Mucosa of descending colon (tissue), 3 donors: ENCODE measurements at regions not wholly inside any gene's neighbourhood (a gene's known extent, or its start where the extent isn't known, plus 50 kb on each side); places are given as distances from the start of the nearest gene placed in this dataset.

Experiments
- ATAC-seq: fragments of 200-7000 bp; cut with Tn5 transposase; one replicate; pipeline ENCODE4 v1.9.1; 2020; ENCODE audit warnings: mild to moderate bottlenecking, moderate library complexity
- DNase-seq, 3 donors: peaks; one replicate each; pipeline ENCODE4 v3.0.0-alpha.2; 2020
- H3K36me3 ChIP-seq: fragments of 200-600 bp; one replicate; pipeline ENCODE4 v1.8.0; 2021; ENCODE audit warnings: low read depth, mild to moderate bottlenecking
- H3K4me1 ChIP-seq: fragments of 200-600 bp; one replicate; pipeline ENCODE4 v1.8.0; 2021; ENCODE audit warnings: low read depth, mild to moderate bottlenecking
- H3K4me3 ChIP-seq: fragments of 200-600 bp; one replicate; pipeline ENCODE4 v1.8.0; 2021; ENCODE audit warnings: mild to moderate bottlenecking
- H3K9me3 ChIP-seq: fragments of 200-600 bp; one replicate; pipeline ENCODE4 v1.8.0; 2021; ENCODE audit warnings: mild to moderate bottlenecking
- CTCF ChIP-seq: fragments of 200-600 bp; IDR thresholded peaks from one replicate; pipeline ENCODE4 v1.8.0; 2022; ENCODE audit warnings: antibody characterized with exemption, mild to moderate bottlenecking
- intact Hi-C, 2 donors: fragments of 100-400 bp; cut with DNase I in 1 of 2; cut with micrococcal nuclease in 1 of 2; formaldehyde crosslinking; loops; one replicate each; pipeline versions ENCODE4 v1.11.0 to v1.11.1; 2022; cut with DNase I, micrococcal nuclease
- donor health status: DM: no; HTN: no; CAD: no; lungs with moderate emphysema.
- donor health status: DM: no; HTN: no; CAD: no.
- donor health status: DM: no; HTN: yes; CAD: no.

- intact Hi-C loops: no loop called here
- DNase-seq (no peak), ATAC-seq (no peak)
- H3K36me3 ChIP-seq: no peaks in the 10 kb centered on the region
- peaks cover 5% of the 10 kb centered on the region for H3K9me3 ChIP-seq
- no peaks in the 10 kb centered on the region for H3K4me1 ChIP-seq
- H3K4me3 ChIP-seq: no peak overlapping the region
- no peak for TF ChIP-seq CTCF
Observed at GRCh38 chr3:87837076-87837475, 221.7 kb downstream of the CGGBP1 start.

- no peak for DNase-seq
Observed at GRCh38 chr3:87836026-87836425, 222.8 kb downstream of the CGGBP1 start.

GRCh38 chr3:87835236-87835635, 223.6 kb downstream of the CGGBP1 start:
- H3K4me3 ChIP-seq: no peak overlapping the region
- TF ChIP-seq CTCF: no peak
- intact Hi-C loops: no loop called here
- no peak for ATAC-seq
- peaks cover 5% of the 10 kb centered on the region for H3K9me3 ChIP-seq
- DNase-seq: no peak
- no peaks in the 10 kb centered on the region for H3K4me1 ChIP-seq
- no peaks in the 10 kb centered on the region for H3K36me3 ChIP-seq

More at GRCh38 chr3:87836026-87836425, 222.8 kb downstream of the CGGBP1 start:
- H3K4me3 ChIP-seq: no peak overlapping the region
- H3K4me1 ChIP-seq: no peaks in the 10 kb centered on the region
- ATAC-seq: no peak
- no peaks in the 10 kb centered on the region for H3K36me3 ChIP-seq
- intact Hi-C loops: no loop called here
- peaks cover 5% of the 10 kb centered on the region for H3K9me3 ChIP-seq
- no peak for TF ChIP-seq CTCF

GRCh38 chr3:87834327-87834726, 224.5 kb downstream of the CGGBP1 start:
- ATAC-seq: no peak
- no peak for TF ChIP-seq CTCF

GRCh38 chr3:87833039-87833377, 225.8 kb downstream of the CGGBP1 start:
- H3K9me3 ChIP-seq: no peaks in the 10 kb centered on the region
- no peak for TF ChIP-seq CTCF
- intact Hi-C loops: no loop called here
- ATAC-seq (no peak), DNase-seq (no peak)
- no peaks in the 10 kb centered on the region for H3K36me3 ChIP-seq
- H3K4me3 ChIP-seq: no peak overlapping the region
- no peaks in the 10 kb centered on the region for H3K4me1 ChIP-seq

More at GRCh38 chr3:87834327-87834726, 224.5 kb downstream of the CGGBP1 start:
- H3K9me3 ChIP-seq: peaks cover 2% of the 10 kb centered on the region
- H3K4me1 ChIP-seq: no peaks in the 10 kb centered on the region
- H3K4me3 ChIP-seq: no peak overlapping the region
- intact Hi-C loops: no loop called here
- DNase-seq: no peak
- H3K36me3 ChIP-seq: no peaks in the 10 kb centered on the region

GRCh38 chr3:87828046-87828445, 230.8 kb downstream of the CGGBP1 start:
- Histone ChIP-seq H3K36me3 (no peaks in the 10 kb centered on the region), H3K4me3 (no peak overlapping the region), H3K9me3 (no peaks in the 10 kb centered on the region), H3K4me1 (no peaks in the 10 kb centered on the region)
- ATAC-seq (no peak), DNase-seq (no peak)
- TF ChIP-seq CTCF: no peak
- intact Hi-C loops: no loop called here
